ENCODE measurements at regions not wholly inside any gene's neighbourhood (a gene's known extent, or its start where the extent isn't known, plus 50 kb on each side); places are given as distances from the start of the nearest gene placed in this dataset.

GRCh38 chr6:94468830-94469229 lies 1049.5 kb upstream of the EPHA7 start:
- no peak for TF ChIP-seq SIN3A (IDR thresholded peaks at IDR 0.05; ENCODE audit: borderline replicate concordance, insufficient read depth, low read length)
- TF ChIP-seq POLR2AphosphoS5 (IDR thresholded peaks at IDR 0.05; ENCODE audit: low read depth, low read length), result no peak
- TF ChIP-seq REST (IDR thresholded peaks at IDR 0.05; ENCODE audit: insufficient read depth in 1 of 2, low read depth in 2 of 2, low read length in 2 of 2), result no peak

- TF ChIP-seq FOXP2 (optimal IDR thresholded peaks at IDR 0.05; ENCODE audit: borderline replicate concordance, extremely low read depth, extremely low read length, insufficient read depth) (no peak), POLR2AphosphoS5 (IDR thresholded peaks at IDR 0.05; ENCODE audit: low read depth, low read length) (no peak), SIN3A (IDR thresholded peaks at IDR 0.05; ENCODE audit: borderline replicate concordance, insufficient read depth, low read length) (no peak), TAF1 (IDR thresholded peaks at IDR 0.05; ENCODE audit: borderline replicate concordance, insufficient read depth, low read length) (no peak), REST (IDR thresholded peaks at IDR 0.05; ENCODE audit: insufficient read depth in 1 of 2, low read depth in 2 of 2, low read length in 2 of 2) (no peak)
Observed at GRCh38 chr6:94464018-94464510, 1044.7 kb upstream of the EPHA7 start.

GRCh38 chr6:94463306-94463705 lies 1043.9 kb upstream of the EPHA7 start:
- TF ChIP-seq TAF1 (IDR thresholded peaks at IDR 0.05; ENCODE audit: borderline replicate concordance, insufficient read depth, low read length), result no peak

GRCh38 chr6:94462231-94462630 lies 1042.9 kb upstream of the EPHA7 start:
- no peak for TF ChIP-seq TAF1 (IDR thresholded peaks at IDR 0.05; ENCODE audit: borderline replicate concordance, insufficient read depth, low read length)
- TF ChIP-seq FOXP2 (optimal IDR thresholded peaks at IDR 0.05; ENCODE audit: borderline replicate concordance, extremely low read depth, extremely low read length, insufficient read depth), result no peak

- TF ChIP-seq FOXP2 (optimal IDR thresholded peaks at IDR 0.05; ENCODE audit: borderline replicate concordance, extremely low read depth, extremely low read length, insufficient read depth) (no peak), TAF1 (IDR thresholded peaks at IDR 0.05; ENCODE audit: borderline replicate concordance, insufficient read depth, low read length) (no peak), POLR2AphosphoS5 (IDR thresholded peaks at IDR 0.05; ENCODE audit: low read depth, low read length) (no peak), SIN3A (IDR thresholded peaks at IDR 0.05; ENCODE audit: borderline replicate concordance, insufficient read depth, low read length) (no peak), REST (IDR thresholded peaks at IDR 0.05; ENCODE audit: insufficient read depth in 1 of 2, low read depth in 2 of 2, low read length in 2 of 2) (no peak)
Observed at GRCh38 chr6:94456266-94456665, 1036.9 kb upstream of the EPHA7 start.

GRCh38 chr6:94454231-94454630 lies 1034.9 kb upstream of the EPHA7 start:
- TF ChIP-seq POLR2AphosphoS5 (IDR thresholded peaks at IDR 0.05; ENCODE audit: low read depth, low read length), result no peak
- no peak for TF ChIP-seq FOXP2 (optimal IDR thresholded peaks at IDR 0.05; ENCODE audit: borderline replicate concordance, extremely low read depth, extremely low read length, insufficient read depth)
- TF ChIP-seq SIN3A (IDR thresholded peaks at IDR 0.05; ENCODE audit: borderline replicate concordance, insufficient read depth, low read length), result no peak
- no peak for TF ChIP-seq TAF1 (IDR thresholded peaks at IDR 0.05; ENCODE audit: borderline replicate concordance, insufficient read depth, low read length)
- TF ChIP-seq REST (IDR thresholded peaks at IDR 0.05; ENCODE audit: insufficient read depth in 1 of 2, low read depth in 2 of 2, low read length in 2 of 2), result no peak

Measured in PFSK-1 (cell line).